ENCODE measurements at regions not wholly inside any gene's neighbourhood (a gene's known extent, or its start where the extent isn't known, plus 50 kb on each side); places are given as distances from the start of the nearest gene placed in this dataset.

DNA sequence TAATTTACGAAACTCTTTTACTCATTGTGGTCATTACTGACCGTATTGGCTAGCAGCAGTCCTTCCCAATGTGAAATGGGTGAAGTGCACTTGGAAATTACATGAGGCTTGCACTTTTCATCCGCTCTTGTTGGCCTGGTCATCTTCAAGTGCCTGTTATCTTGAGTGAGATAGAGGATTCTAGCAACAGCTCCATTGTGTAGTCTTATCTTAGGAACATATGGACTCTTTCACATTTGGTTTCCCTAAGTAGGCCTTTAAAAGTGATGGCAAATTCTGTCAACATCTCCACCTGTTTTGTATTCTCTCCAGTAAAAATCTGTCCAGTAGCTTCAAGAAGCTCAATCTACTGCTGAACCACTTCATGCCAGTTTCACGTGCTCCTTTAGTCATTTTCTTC is 114.8 kb upstream of the MARCKS start:
- no peak for TF ChIP-seq POLR2AphosphoS5 (IDR thresholded peaks at IDR 0.05; ENCODE audit: low read depth, low read length)
- TF ChIP-seq, protein P1, sequence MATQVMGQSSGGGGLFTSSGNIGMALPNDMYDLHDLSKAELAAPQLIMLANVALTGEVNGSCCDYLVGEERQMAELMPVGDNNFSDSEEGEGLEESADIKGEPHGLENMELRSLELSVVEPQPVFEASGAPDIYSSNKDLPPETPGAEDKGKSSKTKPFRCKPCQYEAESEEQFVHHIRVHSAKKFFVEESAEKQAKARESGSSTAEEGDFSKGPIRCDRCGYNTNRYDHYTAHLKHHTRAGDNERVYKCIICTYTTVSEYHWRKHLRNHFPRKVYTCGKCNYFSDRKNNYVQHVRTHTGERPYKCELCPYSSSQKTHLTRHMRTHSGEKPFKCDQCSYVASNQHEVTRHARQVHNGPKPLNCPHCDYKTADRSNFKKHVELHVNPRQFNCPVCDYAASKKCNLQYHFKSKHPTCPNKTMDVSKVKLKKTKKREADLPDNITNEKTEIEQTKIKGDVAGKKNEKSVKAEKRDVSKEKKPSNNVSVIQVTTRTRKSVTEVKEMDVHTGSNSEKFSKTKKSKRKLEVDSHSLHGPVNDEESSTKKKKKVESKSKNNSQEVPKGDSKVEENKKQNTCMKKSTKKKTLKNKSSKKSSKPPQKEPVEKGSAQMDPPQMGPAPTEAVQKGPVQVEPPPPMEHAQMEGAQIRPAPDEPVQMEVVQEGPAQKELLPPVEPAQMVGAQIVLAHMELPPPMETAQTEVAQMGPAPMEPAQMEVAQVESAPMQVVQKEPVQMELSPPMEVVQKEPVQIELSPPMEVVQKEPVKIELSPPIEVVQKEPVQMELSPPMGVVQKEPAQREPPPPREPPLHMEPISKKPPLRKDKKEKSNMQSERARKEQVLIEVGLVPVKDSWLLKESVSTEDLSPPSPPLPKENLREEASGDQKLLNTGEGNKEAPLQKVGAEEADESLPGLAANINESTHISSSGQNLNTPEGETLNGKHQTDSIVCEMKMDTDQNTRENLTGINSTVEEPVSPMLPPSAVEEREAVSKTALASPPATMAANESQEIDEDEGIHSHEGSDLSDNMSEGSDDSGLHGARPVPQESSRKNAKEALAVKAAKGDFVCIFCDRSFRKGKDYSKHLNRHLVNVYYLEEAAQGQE (IDR thresholded peaks at IDR 0.05; ENCODE audit: insufficient read depth in 1 of 2, low read depth in 2 of 2, low read length in 2 of 2): no peak
- no peak for TF ChIP-seq TAF1 (IDR thresholded peaks at IDR 0.05; ENCODE audit: borderline replicate concordance, insufficient read depth, low read length)
- TF ChIP-seq SIN3A (IDR thresholded peaks at IDR 0.05; ENCODE audit: borderline replicate concordance, insufficient read depth, low read length): no peak
